Smooth muscle cell (in vitro differentiated cells): ENCODE measurements at regions not wholly inside any gene's neighbourhood (a gene's known extent, or its start where the extent isn't known, plus 50 kb on each side); places are given as distances from the start of the nearest gene placed in this dataset.

Experiments
- DNase-seq: peaks from one replicate; lab custom pipeline; 2025; ENCODE audit not compliant: unreplicated experiment; lab: John Stamatoyannopoulos, UW
- H2AFZ ChIP-seq: fragments of 200-600 bp; sonication (generic); 2 replicates; pipeline ENCODE4 v1.6.0; 2016; ENCODE audit warnings: antibody characterized with exemption, low read depth, mild to moderate bottlenecking
- H3F3A ChIP-seq: fragments of 200-600 bp; sonication (generic); 2 replicates; pipeline ENCODE4 v1.6.0; 2017; ENCODE audit warnings: antibody characterized with exemption, low read depth
- H3K27ac ChIP-seq: fragments of 200-600 bp; sonication (generic); 2 replicates; pipeline ENCODE4 v1.5.1; 2016; ENCODE audit warnings: low read depth, mild to moderate bottlenecking
- H3K27me3 ChIP-seq: fragments of 200-600 bp; sonication (generic); 2 replicates; pipeline ENCODE4 v1.6.1; 2016; ENCODE audit warnings: low read depth, mild to moderate bottlenecking
- H3K36me3 ChIP-seq: fragments of 200-600 bp; sonication (generic); 2 replicates; pipeline ENCODE4 v1.5.1; 2016; ENCODE audit warnings: low read depth
- H3K4me1 ChIP-seq: fragments of 200-600 bp; sonication (generic); 2 replicates; pipeline ENCODE4 v1.5.1; 2016; ENCODE audit warnings: low read depth
- H3K4me2 ChIP-seq: fragments of 200-600 bp; sonication (generic); 2 replicates; pipeline ENCODE4 v1.6.0; 2016; ENCODE audit warnings: mild to moderate bottlenecking
- H3K4me3 ChIP-seq: fragments of 200-600 bp; sonication (generic); 2 replicates; pipeline ENCODE4 v1.5.1; 2016; ENCODE audit warnings: mild to moderate bottlenecking
- H3K79me2 ChIP-seq: fragments of 200-600 bp; sonication (generic); 2 replicates; pipeline ENCODE4 v1.6.0; 2016; ENCODE audit warnings: low read depth, mild to moderate bottlenecking
- H3K9ac ChIP-seq: fragments of 200-600 bp; sonication (generic); 2 replicates; pipeline ENCODE4 v1.6.0; 2016; ENCODE audit warnings: low read depth
- H3K9me3 ChIP-seq: fragments of 200-600 bp; sonication (generic); replicated peaks from 2 replicates; pipeline ENCODE4 v1.5.1; 2016; ENCODE audit warnings: low read depth
- H4K20me1 ChIP-seq: fragments of 200-600 bp; sonication (generic); 2 replicates; pipeline ENCODE4 v1.6.0; 2016; ENCODE audit warnings: low read depth
- WGBS: methylation state at CpG from one replicate; pipeline ENCODE4 v1.1.7; 2016; ENCODE audit warnings: low lambda C conversion rate; 5-methylcytosine and 5-hydroxymethylcytosine counted together
- TF ChIP-seq, protein P1 (sequence below): fragments of 200-600 bp; sonication (generic); IDR thresholded peaks from 2 replicates; pipeline ENCODE4 v1.5.1; 2017; ENCODE audit warnings: borderline replicate concordance, mild to moderate bottlenecking, antibody characterized with exemption; ENCODE audit not compliant: insufficient read depth, poor library complexity, severe bottlenecking

DNA sequence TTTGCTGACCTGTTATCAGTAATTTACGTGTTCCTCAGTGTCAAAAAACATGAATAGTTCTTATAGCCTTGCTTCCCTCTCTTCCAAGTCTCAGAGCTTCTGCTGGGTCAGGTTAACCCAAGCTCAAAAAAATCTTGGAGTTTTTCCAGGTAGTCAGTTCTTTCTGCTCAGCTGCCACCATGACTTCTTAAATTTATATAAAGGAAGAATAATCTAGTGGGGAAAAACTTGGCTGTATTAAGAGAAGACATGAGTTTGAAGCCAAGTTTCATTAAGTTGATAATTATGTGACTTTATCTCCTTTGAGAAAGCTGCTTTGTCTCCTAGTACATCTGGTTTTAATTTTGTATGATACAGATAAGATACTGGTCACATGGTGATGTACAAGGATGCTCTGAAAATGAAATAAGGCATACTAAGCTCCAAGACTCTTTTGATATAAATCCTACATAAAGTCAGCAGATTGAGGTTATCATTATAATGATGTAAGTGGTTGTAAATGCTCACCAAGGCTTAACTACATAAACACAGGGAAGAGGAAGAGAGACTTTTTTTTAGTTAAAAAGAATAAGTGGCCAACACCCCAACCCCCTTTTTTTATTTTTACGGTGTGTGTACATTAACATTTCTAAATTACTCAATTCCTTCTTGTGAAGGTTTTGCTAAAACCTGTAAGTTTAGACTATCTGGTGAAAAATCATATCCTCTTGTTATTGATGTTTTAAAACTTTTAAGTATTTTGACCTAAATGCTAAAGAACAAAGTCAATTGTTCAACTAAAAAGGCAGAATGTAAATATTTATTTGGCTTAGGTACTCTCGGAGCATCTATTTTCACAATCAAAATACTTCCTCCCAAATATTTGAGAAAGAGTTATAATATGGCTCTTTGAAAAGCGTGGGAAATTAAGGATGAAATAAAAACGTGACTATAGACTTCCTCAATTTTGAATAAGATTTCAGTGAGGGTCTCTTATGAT is 84.1 kb upstream of the SLC38A2 start:
- 74% methylated on average over 5 of the region's 5 CpGs for WGBS
- H3K4me1 ChIP-seq, result peaks cover 5% of the 10 kb centered on the region
- no peak overlapping the region for H3K4me3 ChIP-seq
- DNase-seq, result no peak
- H3K9me3 ChIP-seq, result no peaks in the 10 kb centered on the region
- no peak overlapping the region for H3K9ac ChIP-seq
- no peaks in the 10 kb centered on the region for H4K20me1 ChIP-seq
- no peaks in the 10 kb centered on the region for H3K27me3 ChIP-seq
- H3K4me2 ChIP-seq, result peak overlapping the region; percentile 54
- peak overlapping the region; percentile 69 for H3K27ac ChIP-seq
- no peaks in the 10 kb centered on the region for H3K36me3 ChIP-seq
- no peaks in the 10 kb centered on the region for H3F3A ChIP-seq
- no peaks in the 10 kb centered on the region for H3K79me2 ChIP-seq
- H2AFZ ChIP-seq, result no peak overlapping the region
- TF ChIP-seq, protein P1, sequence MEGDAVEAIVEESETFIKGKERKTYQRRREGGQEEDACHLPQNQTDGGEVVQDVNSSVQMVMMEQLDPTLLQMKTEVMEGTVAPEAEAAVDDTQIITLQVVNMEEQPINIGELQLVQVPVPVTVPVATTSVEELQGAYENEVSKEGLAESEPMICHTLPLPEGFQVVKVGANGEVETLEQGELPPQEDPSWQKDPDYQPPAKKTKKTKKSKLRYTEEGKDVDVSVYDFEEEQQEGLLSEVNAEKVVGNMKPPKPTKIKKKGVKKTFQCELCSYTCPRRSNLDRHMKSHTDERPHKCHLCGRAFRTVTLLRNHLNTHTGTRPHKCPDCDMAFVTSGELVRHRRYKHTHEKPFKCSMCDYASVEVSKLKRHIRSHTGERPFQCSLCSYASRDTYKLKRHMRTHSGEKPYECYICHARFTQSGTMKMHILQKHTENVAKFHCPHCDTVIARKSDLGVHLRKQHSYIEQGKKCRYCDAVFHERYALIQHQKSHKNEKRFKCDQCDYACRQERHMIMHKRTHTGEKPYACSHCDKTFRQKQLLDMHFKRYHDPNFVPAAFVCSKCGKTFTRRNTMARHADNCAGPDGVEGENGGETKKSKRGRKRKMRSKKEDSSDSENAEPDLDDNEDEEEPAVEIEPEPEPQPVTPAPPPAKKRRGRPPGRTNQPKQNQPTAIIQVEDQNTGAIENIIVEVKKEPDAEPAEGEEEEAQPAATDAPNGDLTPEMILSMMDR, result no peak

DNA sequence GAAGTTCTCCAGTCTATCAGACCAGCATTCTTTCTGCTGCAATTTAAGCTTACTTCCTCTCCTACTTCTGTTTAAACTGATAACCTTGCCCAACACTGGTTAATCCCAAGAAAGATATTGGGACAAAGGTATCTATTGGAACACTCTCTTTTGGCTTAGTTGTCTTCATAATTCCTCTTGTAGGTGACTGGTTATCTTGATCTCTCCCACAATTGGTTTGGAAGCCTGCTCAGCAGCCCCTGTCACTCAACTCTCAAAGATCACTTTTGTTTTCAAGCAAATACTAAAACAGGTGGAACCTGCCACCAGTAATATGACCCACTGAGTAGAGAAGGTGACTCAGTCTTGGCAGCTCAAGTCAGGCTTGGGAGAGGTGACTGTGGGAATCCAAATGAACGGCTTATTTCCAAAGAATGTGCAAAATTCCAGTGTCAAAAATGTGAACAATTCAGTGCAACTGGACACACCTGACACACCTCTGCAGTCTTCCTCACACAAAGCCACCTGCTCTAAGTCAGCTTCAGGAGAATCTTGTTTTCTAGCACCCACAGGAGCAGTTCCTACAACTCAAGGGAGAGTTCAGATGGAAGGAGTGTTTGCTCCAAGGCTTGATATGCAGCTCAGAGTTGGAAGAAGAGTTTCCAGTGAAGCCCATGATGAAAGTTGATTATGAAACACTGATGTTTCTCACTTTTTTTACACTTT is 83.2 kb upstream of the SLC38A2 start:
- H3K9me3 ChIP-seq, result no peaks in the 10 kb centered on the region
- H3K36me3 ChIP-seq, result no peaks in the 10 kb centered on the region
- no peaks in the 10 kb centered on the region for H3K79me2 ChIP-seq
- peaks cover 5% of the 10 kb centered on the region for H3K4me1 ChIP-seq
- no peak overlapping the region for H3K4me3 ChIP-seq
- no peak overlapping the region for H2AFZ ChIP-seq
- no peak overlapping the region for H3K9ac ChIP-seq
- H3K4me2 ChIP-seq, result peak overlapping the region; percentile 54
- no peak for DNase-seq
- peak overlapping the region; percentile 69 for H3K27ac ChIP-seq
- no peaks in the 10 kb centered on the region for H3F3A ChIP-seq
- no peaks in the 10 kb centered on the region for H4K20me1 ChIP-seq
- WGBS, result 61% methylated on average over 1 of the region's 1 CpG
- TF ChIP-seq, protein P1, result no peak
- H3K27me3 ChIP-seq, result no peaks in the 10 kb centered on the region

DNA sequence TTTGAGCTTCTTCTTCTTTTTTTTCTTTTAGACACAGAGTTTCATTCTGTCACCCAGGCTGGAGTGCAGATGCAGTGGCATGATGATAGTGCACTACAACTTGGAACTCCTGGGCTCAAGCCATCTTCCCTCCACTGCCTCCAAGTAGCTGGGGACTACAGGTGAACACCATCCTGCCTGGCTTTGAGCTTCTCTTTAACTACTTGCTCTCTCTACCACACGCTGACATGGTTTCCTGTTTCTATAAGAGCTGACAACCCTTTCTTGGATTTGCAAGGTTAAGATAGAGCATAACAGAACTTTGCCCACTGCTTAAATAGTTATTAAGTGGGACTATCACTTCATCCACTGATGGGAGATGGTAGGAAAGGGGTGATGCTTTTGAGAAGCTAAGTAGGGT is 82.4 kb upstream of the SLC38A2 start:
- Histone ChIP-seq H3K79me2 (no peaks in the 10 kb centered on the region), H3K9ac (no peak overlapping the region), H3K27me3 (no peaks in the 10 kb centered on the region), H3K4me3 (no peak overlapping the region), H3K27ac (no peak overlapping the region), H3K4me1 (peaks cover 5% of the 10 kb centered on the region), H3K4me2 (no peak overlapping the region), H3F3A (no peaks in the 10 kb centered on the region), H3K9me3 (no peaks in the 10 kb centered on the region), H4K20me1 (no peaks in the 10 kb centered on the region), H3K36me3 (no peaks in the 10 kb centered on the region), H2AFZ (no peak overlapping the region)
- 67% methylated on average over 1 of the region's 1 CpG for WGBS
- DNase-seq, result no peak
- TF ChIP-seq, protein P1, result no peak
